ENCODE measurements at regions not wholly inside any gene's neighbourhood (a gene's known extent, or its start where the extent isn't known, plus 50 kb on each side); places are given as distances from the start of the nearest gene placed in this dataset.

- Histone ChIP-seq H3T11ph (ENCODE audit: low read length) (no peak overlapping the region), H3K27ac (ENCODE audit: insufficient read length, low read depth, low read length) (no peak overlapping the region), H4K5ac (ENCODE audit: insufficient read length, low read depth, low read length) (no peak overlapping the region), H2AK5ac (ENCODE audit: insufficient read length, low read length) (no peak overlapping the region), H3K18ac (ENCODE audit: insufficient read length, low read depth, low read length) (no peak overlapping the region), H3K56ac (ENCODE audit: insufficient read length, low read depth, low read length) (no peak overlapping the region), H2BK5ac (ENCODE audit: insufficient read length, low read length) (no peak overlapping the region), H3K23me2 (ENCODE audit: insufficient read length, low read depth, low read length, poor library complexity, severe bottlenecking) (no peaks in the 10 kb centered on the region), H2BK120ac (ENCODE audit: low read depth, low read length, poor library complexity, severe bottlenecking) (no peak overlapping the region), H3K4me2 (ENCODE audit: insufficient read depth, insufficient read length, low read length) (no peak overlapping the region), H2BK15ac (ENCODE audit: low read depth, low read length) (no peak overlapping the region), H3K23ac (ENCODE audit: insufficient read length, low read depth, low read length) (no peak overlapping the region), H4K91ac (ENCODE audit: insufficient read length, low read depth, low read length) (no peak overlapping the region), H3K9ac (ENCODE audit: extremely low read depth, insufficient read length, low read length) (no peak overlapping the region), H3K9me3 (ENCODE audit: control insufficient read depth, low read depth, low read length) (peaks cover 32% of the 10 kb centered on the region), H2AFZ (ENCODE audit: low read length) (no peak overlapping the region), H3K4ac (ENCODE audit: low read depth, low read length) (no peak overlapping the region), H3K79me1 (ENCODE audit: insufficient read depth, low read depth, low read length, poor library complexity, severe bottlenecking) (no peaks in the 10 kb centered on the region), H3K14ac (ENCODE audit: insufficient read depth, low read length) (no peak overlapping the region), H3K79me2 (ENCODE audit: insufficient read depth, low read length) (no peaks in the 10 kb centered on the region), H2BK20ac (ENCODE audit: low read depth, low read length, poor library complexity, severe bottlenecking) (no peak overlapping the region), H3K27me3 (ENCODE audit: insufficient read depth, low read length) (no peaks in the 10 kb centered on the region), H4K8ac (replicated peaks; ENCODE audit: insufficient read length, low read depth, low read length) (no peak overlapping the region), H3K4me1 (ENCODE audit: insufficient read depth, low read length) (no peaks in the 10 kb centered on the region), H4K20me1 (ENCODE audit: control insufficient read depth, insufficient read depth, insufficient read length) (no peaks in the 10 kb centered on the region), H2BK12ac (ENCODE audit: insufficient read length, low read depth, low read length) (no peak overlapping the region)
- Mint-ChIP-seq H3K27ac (no peak overlapping the region), H3K27me3 (ENCODE audit: low read depth) (peaks cover 5% of the 10 kb centered on the region), H3K4me3 (no peak overlapping the region), H3K4me1 (no peaks in the 10 kb centered on the region), H3K9me3 (peaks cover 39 to 49% of the 10 kb centered on the region in 2 experiments), H3K36me3 (ENCODE audit: insufficient read depth in 1 of 3, low read depth in 3 of 3) (peaks cover 16 to 41% (median 27%) of the 10 kb centered on the region in 3 experiments)
- no CpG with 5 or more reads among the region's 6 CpGs for WGBS (ENCODE audit: extremely low coverage, insufficient read length, low lambda C conversion rate)
- no peak for DNase-seq
- TF ChIP-seq, protein P1, sequence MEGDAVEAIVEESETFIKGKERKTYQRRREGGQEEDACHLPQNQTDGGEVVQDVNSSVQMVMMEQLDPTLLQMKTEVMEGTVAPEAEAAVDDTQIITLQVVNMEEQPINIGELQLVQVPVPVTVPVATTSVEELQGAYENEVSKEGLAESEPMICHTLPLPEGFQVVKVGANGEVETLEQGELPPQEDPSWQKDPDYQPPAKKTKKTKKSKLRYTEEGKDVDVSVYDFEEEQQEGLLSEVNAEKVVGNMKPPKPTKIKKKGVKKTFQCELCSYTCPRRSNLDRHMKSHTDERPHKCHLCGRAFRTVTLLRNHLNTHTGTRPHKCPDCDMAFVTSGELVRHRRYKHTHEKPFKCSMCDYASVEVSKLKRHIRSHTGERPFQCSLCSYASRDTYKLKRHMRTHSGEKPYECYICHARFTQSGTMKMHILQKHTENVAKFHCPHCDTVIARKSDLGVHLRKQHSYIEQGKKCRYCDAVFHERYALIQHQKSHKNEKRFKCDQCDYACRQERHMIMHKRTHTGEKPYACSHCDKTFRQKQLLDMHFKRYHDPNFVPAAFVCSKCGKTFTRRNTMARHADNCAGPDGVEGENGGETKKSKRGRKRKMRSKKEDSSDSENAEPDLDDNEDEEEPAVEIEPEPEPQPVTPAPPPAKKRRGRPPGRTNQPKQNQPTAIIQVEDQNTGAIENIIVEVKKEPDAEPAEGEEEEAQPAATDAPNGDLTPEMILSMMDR (conservative IDR thresholded peaks at IDR 0.05): no peak
Observed at GRCh38 chr12:126019385-126019784, 954.1 kb downstream of the AACS start.

Measured in H9 (cell line).